ENCODE measurements at regions not wholly inside any gene's neighbourhood (a gene's known extent, or its start where the extent isn't known, plus 50 kb on each side); places are given as distances from the start of the nearest gene placed in this dataset.

- DNase-seq (ENCODE audit: low spot score) = no peak
Observed at GRCh38 chr10:64079341-64079740, 558.1 kb downstream of the REEP3 start.

DNA sequence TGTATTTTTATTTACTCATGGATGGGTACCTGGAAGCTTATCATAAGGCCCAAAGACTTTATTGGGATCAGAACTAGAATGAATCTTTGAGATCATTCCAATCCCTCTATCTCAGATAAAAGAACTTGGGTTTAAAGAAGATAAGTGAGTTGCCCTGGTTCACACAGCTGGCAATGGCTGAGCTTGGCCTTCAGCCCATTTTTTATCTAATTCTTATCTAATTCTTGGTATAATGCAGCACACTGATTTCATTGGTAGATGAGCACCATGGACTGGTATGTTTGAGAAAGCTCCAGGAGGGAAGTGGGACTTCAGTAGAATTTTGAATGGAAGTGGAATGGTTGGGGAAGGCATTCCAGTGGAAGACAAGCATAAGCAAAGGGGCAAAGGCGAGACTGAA is 558.9 kb downstream of the REEP3 start:
- DNase-seq (ENCODE audit: low spot score) = no peak

DNA sequence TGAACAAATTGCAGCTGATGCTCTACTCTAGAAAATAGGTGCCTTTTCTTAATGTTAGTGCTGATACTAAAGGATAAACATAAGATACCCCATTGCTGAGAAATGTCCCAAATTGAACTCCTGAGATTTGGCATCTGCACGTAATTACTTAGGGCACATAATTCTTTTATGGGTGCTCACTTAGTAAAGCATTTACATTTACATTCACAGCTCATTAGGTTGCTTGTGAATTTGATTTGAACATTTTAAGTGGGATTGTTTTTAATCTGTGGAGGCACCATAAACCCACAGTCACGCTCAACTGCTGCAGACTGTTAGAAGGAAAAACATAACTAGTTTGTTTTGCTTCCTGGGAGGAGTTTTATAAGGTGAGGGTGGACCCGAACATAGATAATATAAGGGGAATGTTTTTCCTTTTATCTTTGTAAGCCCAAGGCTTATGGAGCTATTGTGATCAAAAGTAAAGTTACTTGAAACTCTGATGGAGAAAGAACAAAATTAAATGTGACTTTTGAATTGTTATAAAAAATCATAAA is 560.8 kb downstream of the REEP3 start:
- no peak for DNase-seq (ENCODE audit: low spot score)

DNA sequence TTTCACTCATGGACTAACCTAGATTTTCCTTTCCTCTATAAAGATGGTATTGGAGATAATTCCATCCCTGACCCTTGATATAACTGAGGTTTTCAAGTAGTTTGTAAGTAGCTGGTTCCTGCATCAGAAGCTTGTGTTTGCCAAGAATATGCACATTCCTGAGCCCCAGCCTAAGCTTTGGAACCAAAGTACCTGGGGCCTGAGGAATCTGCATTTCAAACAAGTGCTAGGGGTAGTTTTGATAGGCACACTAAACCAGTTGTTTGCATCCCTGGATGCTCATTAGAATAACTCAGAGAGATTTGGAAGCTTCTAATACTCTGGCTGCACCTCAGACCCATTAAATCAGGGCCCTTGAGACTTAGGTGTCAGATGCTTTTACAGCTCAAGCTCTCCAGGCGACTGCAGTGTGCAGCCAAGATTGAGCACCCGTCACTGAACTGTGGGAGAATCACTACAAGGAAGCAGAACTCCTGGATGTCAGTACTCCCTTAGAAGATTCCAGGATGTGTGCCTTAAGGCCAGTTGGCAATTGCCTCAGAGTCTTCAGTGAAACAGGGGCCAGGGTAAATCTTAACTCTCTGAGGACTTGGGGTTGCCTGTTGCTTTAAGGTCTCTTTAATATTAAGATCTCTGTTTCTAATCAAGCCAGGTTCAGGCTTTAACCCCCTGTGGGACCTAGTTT is 565.0 kb downstream of the REEP3 start:
- DNase-seq (ENCODE audit: low spot score) = no peak

GRCh38 chr10:64089648-64090047 is 568.4 kb downstream of the REEP3 start:
- no peak for DNase-seq (ENCODE audit: low spot score)

DNA sequence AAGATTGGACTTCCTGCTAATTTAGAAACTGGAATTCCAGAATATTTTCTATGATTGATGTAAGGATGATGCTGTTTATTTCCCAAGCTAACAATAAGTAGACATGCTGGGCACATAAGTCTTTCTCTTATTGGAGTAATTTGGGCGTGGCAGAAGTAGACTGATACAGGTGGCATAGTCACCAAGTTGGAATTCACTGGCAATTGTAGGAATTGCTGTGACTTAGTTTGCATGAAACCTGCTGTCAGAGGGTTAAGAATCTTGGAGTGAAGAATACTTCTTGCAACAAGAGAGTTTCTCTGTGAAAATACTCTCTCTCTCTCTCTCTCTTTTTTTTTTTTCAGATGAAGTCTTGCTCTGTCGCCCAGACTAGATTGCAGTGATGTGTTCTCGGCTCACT is 569.7 kb downstream of the REEP3 start:
- DNase-seq (ENCODE audit: low spot score) = no peak

DNA sequence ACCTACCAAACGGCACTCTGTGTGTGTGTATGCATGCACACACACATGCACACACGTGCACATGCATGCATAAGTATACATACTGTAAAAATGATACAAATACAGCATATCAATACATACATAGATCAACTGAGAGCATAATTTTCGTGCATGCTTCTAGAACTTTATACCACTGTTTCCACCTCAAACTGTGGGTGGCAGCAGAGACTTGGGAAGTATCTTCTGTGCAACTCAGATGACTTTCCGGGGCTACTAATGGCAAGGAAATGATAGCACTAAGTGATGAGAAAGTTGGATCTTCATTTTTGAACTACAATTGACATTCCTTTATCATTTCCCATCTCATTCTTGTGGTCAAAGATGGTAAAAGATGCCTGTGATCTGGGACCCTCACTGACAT is 570.7 kb downstream of the REEP3 start:
- no peak for DNase-seq (ENCODE audit: low spot score)

- no peak for DNase-seq (ENCODE audit: low spot score)
Observed at GRCh38 chr10:64093304-64093703, 572.1 kb downstream of the REEP3 start.

GRCh38 chr10:64093946-64094535 is 572.8 kb downstream of the REEP3 start:
- DNase-seq (ENCODE audit: low spot score) = no peak

DNA sequence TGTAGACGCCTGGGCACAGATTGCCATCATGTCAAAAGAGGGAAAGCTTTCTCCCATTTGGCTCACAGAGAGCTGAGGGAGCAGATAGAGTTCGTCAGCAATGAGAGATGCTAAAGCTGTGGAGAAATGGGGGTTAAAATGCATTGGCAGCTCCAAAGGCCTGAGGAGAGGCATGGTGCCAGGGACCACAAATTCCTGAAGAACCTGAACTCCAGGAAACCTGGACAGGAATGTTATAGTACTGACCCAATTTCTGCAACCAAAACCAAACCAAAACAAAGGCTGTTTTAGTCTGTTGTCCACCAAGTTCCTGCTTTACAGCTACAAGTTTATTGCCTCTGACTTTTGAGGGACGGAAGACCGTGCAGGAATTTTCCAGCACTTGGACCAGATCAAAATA is 575.7 kb downstream of the REEP3 start:
- no peak for DNase-seq (ENCODE audit: low spot score)

- no peak for DNase-seq (ENCODE audit: low spot score)
Observed at GRCh38 chr10:64097391-64098122, 576.4 kb downstream of the REEP3 start.

DNA sequence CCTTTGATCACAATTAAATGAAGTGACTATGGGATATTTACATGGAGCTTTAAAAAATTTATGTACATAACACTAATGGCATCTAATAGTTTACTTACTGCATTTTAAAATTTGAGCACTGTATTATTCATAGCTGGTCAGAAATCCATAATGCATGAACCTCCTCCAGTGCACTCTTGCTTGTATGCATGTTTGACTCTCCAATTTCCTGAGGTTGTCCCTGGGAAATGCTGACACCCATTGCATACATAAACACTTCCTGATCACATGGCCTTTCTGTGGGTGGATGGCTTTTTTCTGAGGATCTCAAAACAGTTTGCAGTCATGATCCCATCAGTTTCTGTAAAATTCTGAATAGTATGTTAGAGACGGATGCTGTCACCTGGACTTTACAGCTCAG is 577.8 kb downstream of the REEP3 start:
- DNase-seq (ENCODE audit: low spot score) = no peak

DNA sequence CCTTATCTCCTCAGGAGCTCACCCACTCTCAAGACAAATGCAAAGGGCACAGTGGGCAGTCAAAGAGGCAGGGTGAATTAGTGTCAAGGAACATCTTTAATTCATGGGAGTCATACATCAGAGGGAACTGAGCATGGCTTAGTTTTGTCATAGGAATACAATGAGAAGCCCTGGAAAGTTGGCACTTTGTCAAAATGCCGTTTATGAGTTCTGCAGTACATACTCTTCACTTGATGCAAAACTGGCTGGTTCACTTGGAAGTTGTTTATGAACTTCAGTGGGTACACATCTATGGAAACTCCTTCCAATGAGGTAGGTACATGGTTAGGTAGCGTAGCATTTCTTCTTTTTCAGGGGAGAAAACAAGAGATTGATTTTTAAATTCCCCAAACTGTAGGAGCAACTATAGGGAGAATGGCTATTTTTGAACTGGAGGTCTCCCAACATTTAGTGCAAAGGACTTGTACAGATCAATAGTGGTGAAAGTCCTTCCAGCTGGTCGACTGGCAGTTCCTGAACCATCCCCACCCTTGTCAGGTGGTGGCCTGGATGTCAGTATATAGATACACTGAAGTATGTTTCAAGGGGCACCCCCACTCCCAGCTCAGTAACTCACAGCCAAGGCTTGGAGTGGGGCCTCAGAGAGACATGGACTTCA is 580.5 kb downstream of the REEP3 start:
- no peak for DNase-seq (ENCODE audit: low spot score)

GRCh38 chr10:64102264-64102633 is 581.0 kb downstream of the REEP3 start:
- no peak for DNase-seq (ENCODE audit: low spot score)

DNA sequence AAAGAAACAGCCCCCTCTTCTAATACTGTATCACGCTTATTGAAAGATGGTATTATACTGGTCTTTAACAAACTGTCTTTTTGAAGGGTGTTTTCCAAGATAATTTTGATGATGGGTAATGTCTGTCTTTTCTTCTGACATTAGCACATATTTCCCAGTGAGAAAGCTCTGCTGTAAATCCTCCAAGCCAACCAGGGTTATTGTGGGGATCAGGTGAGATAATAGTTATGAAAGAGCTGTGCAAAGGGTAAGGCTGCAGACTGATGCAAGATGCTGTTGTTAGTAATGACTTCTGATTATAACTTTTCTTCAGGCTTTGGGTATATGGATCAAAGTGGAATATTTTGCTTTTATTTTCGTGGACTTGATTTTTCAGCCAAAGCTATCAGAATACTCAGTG is 581.7 kb downstream of the REEP3 start:
- DNase-seq (ENCODE audit: low spot score) = no peak

DNA sequence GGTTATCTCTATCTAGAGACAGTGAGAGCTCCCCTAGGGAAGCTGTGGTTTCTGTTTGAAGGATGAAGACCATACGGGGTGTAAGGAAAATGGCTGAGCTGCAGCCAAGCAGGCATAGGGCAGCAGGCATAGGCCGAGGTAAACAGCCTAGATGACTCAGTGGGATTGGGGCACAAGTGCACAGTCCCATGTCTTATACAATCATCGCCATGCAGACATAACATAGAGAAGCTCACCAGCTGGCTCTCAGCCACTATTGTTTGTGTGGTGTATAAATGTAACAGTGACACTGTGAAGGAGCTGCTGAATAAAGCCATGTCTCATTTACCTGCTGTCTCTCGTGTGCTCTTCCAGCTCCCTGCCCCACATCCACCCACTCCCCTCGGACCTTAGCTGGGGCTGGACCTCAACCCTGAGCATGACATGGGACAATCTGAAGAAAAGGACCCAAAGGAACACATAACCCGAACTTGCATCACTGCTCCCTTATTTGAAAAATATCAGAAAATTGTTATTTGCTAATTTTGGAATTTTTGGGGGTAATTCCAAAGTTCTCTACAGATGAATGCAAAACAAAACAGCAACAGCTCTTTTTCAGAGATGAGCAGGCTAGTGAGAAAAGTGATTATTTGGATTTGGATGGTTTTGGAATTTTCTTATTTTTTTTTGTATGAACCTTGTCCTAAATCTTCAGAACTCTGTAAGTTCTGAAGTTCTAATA is 582.7 kb downstream of the REEP3 start:
- no peak for DNase-seq (ENCODE audit: low spot score)

DNA sequence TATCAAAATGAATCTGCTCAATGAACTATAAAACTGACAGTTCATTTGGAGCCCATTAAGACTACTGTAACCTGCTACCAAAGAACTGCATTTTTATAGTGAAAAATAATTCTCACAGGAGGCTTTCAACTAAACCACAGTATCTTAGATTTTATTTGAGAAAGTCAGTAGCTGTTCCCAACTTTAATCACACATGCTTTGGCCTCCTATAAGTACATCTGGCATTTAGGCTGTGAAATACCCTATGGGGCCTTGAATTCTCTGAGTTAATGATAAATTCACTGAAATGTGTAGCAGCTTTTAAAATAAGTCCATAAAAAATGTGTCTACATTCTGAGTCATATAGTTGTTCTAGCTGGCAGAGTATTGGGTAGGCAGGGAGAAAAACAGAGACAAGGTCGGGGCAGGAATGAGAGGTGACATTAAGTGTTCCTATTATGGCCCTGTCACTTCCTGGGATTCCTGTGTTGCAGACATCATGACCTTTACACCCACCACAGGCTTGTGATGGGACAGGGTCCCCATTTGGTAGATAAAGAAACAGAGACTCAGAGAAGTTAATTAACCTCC is 588.8 kb downstream of the REEP3 start:
- no peak for DNase-seq (ENCODE audit: low spot score)

DNA sequence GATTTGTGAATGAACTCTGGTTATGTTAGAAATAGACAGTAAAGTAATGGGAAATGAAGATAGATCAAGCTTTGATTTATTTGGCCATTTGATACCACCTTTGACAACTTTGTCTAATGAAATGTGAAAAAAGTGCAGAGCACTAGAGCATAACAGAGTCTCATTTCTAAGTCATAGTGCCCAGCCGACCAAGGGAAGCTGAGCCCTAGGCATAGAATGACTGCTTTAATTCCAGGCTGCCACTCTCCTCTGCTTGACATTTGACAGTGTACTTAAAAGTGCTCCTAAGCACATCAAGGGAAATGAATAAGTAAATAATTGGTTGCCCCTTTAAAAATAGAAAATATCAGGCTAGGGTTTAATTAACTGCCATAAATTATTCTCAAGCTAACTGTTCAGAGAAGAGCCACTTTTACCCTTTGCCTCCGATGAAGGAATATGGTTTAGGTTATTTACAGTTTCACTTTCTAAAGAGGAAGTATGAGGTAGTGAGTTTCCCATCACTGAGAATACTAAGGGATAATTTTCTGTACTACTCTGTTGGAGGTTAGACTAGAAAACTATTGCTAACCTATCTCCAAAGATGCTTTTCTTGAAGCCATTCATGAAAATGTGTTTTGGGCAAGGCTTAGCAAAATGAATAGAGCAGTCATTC is 591.6 kb downstream of the REEP3 start:
- no peak for DNase-seq (ENCODE audit: low spot score)

GRCh38 chr10:64113375-64113774 is 592.2 kb downstream of the REEP3 start:
- DNase-seq (ENCODE audit: low spot score) = no peak

DNA sequence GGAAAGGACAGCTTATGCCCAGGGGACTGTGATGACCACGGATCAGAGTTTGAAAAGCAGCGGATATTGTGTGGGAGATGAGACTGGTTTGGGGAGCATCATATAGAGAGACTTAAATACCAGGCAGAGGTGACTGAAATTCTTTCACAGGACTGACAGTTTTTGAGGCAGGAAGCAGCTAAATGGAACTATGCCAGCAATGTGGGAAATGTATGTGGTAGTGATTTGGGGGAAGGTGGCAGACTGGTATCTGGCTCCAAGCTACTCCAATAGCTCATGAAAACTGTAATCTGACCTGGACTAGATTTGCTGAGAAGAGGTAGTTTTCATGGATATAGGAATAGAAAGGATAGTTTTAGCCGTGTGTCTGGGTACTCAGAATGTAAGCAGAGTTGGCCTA is 592.6 kb downstream of the REEP3 start:
- DNase-seq (ENCODE audit: low spot score) = no peak

DNA sequence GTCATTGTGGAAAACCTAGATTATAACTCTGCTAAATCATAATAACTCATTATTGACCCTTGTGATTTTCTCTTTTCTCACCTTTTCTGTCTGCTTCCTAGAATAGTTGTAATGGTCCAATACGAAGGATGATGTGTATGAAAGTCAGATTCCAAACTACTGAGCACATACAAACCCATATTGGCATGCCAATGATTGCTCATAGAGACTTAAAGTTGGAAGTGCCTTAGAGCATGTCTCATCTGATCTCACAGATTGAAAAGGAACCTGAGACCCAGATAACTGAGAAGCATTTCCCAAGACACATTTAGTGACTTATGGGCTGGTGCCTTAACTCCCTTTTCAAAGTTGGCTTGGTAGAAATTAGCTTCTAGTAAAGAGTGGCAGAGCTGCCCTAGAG is 594.3 kb downstream of the REEP3 start:
- no peak for DNase-seq (ENCODE audit: low spot score)
